ENCODE measurements at regions not wholly inside any gene's neighbourhood (a gene's known extent, or its start where the extent isn't known, plus 50 kb on each side); places are given as distances from the start of the nearest gene placed in this dataset.

- no peaks in the 10 kb centered on the region for H3K79me2 ChIP-seq (ENCODE audit: insufficient read depth, low read length)
- H2AFZ ChIP-seq (ENCODE audit: low read depth, low read length) = no peak overlapping the region
- no peaks in the 10 kb centered on the region for H3K4me1 ChIP-seq (ENCODE audit: insufficient read depth, low read length)
- no peak overlapping the region for H3K4me2 ChIP-seq (ENCODE audit: insufficient read depth, low read length)
- H3K9ac ChIP-seq (ENCODE audit: low read depth, low read length) = no peak overlapping the region
- no peaks in the 10 kb centered on the region for H3K36me3 ChIP-seq (ENCODE audit: insufficient read depth, low read length)
- no peak for TF ChIP-seq CTCF (IDR thresholded peaks at IDR 0.05; ENCODE audit: borderline replicate concordance, extremely low read depth, low read length, poor library complexity, severe bottlenecking)
- no peak for TF ChIP-seq EZH2 (IDR thresholded peaks at IDR 0.05; ENCODE audit: borderline replicate concordance, low read depth, low read length, severe bottlenecking)
- H3K4me3 ChIP-seq (ENCODE audit: low read depth in 1 of 2, low read length in 2 of 2) = no peak overlapping the region
- H3K27me3 ChIP-seq (ENCODE audit: insufficient read depth, low read length, poor library complexity) = no peaks in the 10 kb centered on the region
- no peaks in the 10 kb centered on the region for H3K9me3 ChIP-seq (ENCODE audit: insufficient read depth, low read length, severe bottlenecking)
- no peak for DNase-seq
- no peaks in the 10 kb centered on the region for H4K20me1 ChIP-seq (ENCODE audit: insufficient read depth, low read length)
- no peak for ATAC-seq (ENCODE audit: insufficient read depth, low read depth)
- H3K27ac ChIP-seq (ENCODE audit: low read length) = no peak overlapping the region
Observed at GRCh38 chr7:13179775-13180523, 492.5 kb downstream of the ARL4A start.

DNA sequence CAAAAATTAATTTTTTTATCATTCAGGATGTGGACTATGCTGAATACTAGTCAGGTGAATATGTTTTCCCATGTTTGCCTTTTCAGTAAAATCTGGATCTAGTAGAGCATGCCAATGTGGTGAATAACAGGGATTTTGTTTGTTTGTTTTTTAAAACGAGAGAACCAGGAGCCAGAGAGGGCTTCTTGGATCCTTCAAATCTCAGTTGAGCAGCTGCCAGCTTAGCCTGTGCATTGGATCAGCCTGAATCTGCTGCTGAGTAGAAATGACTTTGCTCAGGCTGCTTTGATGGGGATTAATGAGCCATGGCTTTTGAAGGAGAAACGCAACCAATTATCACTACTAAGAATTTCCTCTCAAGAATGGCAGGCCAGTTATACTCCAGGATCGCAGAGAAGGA, 493.8 kb downstream of the ARL4A start:
- Histone ChIP-seq H3K9ac (ENCODE audit: low read depth, low read length) (no peak overlapping the region), H2AFZ (ENCODE audit: low read depth, low read length) (no peak overlapping the region), H3K27ac (ENCODE audit: low read length) (no peak overlapping the region), H3K9me3 (ENCODE audit: insufficient read depth, low read length, severe bottlenecking) (no peaks in the 10 kb centered on the region), H3K4me1 (ENCODE audit: insufficient read depth, low read length) (no peaks in the 10 kb centered on the region), H3K79me2 (ENCODE audit: insufficient read depth, low read length) (no peaks in the 10 kb centered on the region), H3K4me2 (ENCODE audit: insufficient read depth, low read length) (no peak overlapping the region), H3K27me3 (ENCODE audit: insufficient read depth, low read length, poor library complexity) (no peaks in the 10 kb centered on the region), H3K36me3 (ENCODE audit: insufficient read depth, low read length) (no peaks in the 10 kb centered on the region), H3K4me3 (ENCODE audit: low read depth in 1 of 2, low read length in 2 of 2) (no peak overlapping the region), H4K20me1 (ENCODE audit: insufficient read depth, low read length) (no peaks in the 10 kb centered on the region)
- DNase-seq = no peak
- no peak for TF ChIP-seq EZH2 (IDR thresholded peaks at IDR 0.05; ENCODE audit: borderline replicate concordance, low read depth, low read length, severe bottlenecking)
- no peak for TF ChIP-seq CTCF (IDR thresholded peaks at IDR 0.05; ENCODE audit: borderline replicate concordance, extremely low read depth, low read length, poor library complexity, severe bottlenecking)
- ATAC-seq (ENCODE audit: insufficient read depth, low read depth) = no peak

GRCh38 chr7:13185139-13185538, 497.7 kb downstream of the ARL4A start:
- DNase-seq = no peak
- TF ChIP-seq CTCF (IDR thresholded peaks at IDR 0.05; ENCODE audit: borderline replicate concordance, extremely low read depth, low read length, poor library complexity, severe bottlenecking) (no peak), EZH2 (IDR thresholded peaks at IDR 0.05; ENCODE audit: borderline replicate concordance, low read depth, low read length, severe bottlenecking) (no peak)

More at GRCh38 chr7:13185139-13185538, 497.7 kb downstream of the ARL4A start:
- ATAC-seq (ENCODE audit: insufficient read depth, low read depth) = no peak
- Histone ChIP-seq H3K4me1 (ENCODE audit: insufficient read depth, low read length) (no peaks in the 10 kb centered on the region), H3K79me2 (ENCODE audit: insufficient read depth, low read length) (no peaks in the 10 kb centered on the region), H3K9me3 (ENCODE audit: insufficient read depth, low read length, severe bottlenecking) (no peaks in the 10 kb centered on the region), H3K27ac (ENCODE audit: low read length) (no peak overlapping the region), H3K9ac (ENCODE audit: low read depth, low read length) (no peak overlapping the region), H2AFZ (ENCODE audit: low read depth, low read length) (no peak overlapping the region), H3K4me2 (ENCODE audit: insufficient read depth, low read length) (no peak overlapping the region), H3K4me3 (ENCODE audit: low read depth in 1 of 2, low read length in 2 of 2) (no peak overlapping the region), H4K20me1 (ENCODE audit: insufficient read depth, low read length) (no peaks in the 10 kb centered on the region), H3K36me3 (ENCODE audit: insufficient read depth, low read length) (no peaks in the 10 kb centered on the region), H3K27me3 (ENCODE audit: insufficient read depth, low read length, poor library complexity) (no peaks in the 10 kb centered on the region)

Measured in DND-41 (cell line).